ENCODE measurements at regions not wholly inside any gene's neighbourhood (a gene's known extent, or its start where the extent isn't known, plus 50 kb on each side); places are given as distances from the start of the nearest gene placed in this dataset.

DNA sequence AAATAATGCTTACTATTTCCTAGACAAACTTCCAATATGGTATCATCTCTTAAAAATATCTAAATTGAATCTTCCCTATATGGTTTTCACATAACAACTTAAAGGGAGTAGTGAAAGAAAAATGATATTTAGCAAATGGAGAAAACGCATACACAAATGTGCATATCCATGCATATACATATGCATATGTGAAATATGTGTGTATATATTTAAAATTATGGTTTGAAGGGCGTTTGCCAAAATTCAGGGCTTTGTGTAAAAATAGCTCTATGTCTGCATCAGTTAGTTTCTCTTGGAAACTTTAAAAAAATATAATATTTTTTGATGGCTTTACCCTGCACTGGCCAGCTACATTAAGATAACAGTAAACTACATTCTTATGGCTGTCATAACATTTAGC, 986.7 kb downstream of the BCL11A start:
- TF ChIP-seq, protein P1, sequence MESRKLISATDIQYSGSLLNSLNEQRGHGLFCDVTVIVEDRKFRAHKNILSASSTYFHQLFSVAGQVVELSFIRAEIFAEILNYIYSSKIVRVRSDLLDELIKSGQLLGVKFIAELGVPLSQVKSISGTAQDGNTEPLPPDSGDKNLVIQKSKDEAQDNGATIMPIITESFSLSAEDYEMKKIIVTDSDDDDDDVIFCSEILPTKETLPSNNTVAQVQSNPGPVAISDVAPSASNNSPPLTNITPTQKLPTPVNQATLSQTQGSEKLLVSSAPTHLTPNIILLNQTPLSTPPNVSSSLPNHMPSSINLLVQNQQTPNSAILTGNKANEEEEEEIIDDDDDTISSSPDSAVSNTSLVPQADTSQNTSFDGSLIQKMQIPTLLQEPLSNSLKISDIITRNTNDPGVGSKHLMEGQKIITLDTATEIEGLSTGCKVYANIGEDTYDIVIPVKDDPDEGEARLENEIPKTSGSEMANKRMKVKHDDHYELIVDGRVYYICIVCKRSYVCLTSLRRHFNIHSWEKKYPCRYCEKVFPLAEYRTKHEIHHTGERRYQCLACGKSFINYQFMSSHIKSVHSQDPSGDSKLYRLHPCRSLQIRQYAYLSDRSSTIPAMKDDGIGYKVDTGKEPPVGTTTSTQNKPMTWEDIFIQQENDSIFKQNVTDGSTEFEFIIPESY (IDR thresholded peaks at IDR 0.05), result no peak
- TF ChIP-seq NRF1 (conservative IDR thresholded peaks at IDR 0.05; ENCODE audit: low read depth, low read length) (no peak), HCFC1 (IDR thresholded peaks at IDR 0.05; ENCODE audit: low read length) (no peak), STAT3 (IDR thresholded peaks at IDR 0.05; ENCODE audit: low read depth, low read length) (no peak), RB1 (IDR thresholded peaks at IDR 0.05; ENCODE audit: borderline replicate concordance) (no peak), TAF1 (IDR thresholded peaks at IDR 0.05; ENCODE audit: borderline replicate concordance, low read depth, low read length) (no peak), MEF2A (IDR thresholded peaks at IDR 0.05; ENCODE audit: insufficient read depth, low read depth, low read length) (no peak), JUND (IDR thresholded peaks at IDR 0.05; ENCODE audit: low read depth, low read length) (no peak), ZNF207 (IDR thresholded peaks at IDR 0.05; ENCODE audit: borderline replicate concordance) (no peak), ZSCAN29 (IDR thresholded peaks at IDR 0.05) (no peak)
- TF ChIP-seq, protein P2, sequence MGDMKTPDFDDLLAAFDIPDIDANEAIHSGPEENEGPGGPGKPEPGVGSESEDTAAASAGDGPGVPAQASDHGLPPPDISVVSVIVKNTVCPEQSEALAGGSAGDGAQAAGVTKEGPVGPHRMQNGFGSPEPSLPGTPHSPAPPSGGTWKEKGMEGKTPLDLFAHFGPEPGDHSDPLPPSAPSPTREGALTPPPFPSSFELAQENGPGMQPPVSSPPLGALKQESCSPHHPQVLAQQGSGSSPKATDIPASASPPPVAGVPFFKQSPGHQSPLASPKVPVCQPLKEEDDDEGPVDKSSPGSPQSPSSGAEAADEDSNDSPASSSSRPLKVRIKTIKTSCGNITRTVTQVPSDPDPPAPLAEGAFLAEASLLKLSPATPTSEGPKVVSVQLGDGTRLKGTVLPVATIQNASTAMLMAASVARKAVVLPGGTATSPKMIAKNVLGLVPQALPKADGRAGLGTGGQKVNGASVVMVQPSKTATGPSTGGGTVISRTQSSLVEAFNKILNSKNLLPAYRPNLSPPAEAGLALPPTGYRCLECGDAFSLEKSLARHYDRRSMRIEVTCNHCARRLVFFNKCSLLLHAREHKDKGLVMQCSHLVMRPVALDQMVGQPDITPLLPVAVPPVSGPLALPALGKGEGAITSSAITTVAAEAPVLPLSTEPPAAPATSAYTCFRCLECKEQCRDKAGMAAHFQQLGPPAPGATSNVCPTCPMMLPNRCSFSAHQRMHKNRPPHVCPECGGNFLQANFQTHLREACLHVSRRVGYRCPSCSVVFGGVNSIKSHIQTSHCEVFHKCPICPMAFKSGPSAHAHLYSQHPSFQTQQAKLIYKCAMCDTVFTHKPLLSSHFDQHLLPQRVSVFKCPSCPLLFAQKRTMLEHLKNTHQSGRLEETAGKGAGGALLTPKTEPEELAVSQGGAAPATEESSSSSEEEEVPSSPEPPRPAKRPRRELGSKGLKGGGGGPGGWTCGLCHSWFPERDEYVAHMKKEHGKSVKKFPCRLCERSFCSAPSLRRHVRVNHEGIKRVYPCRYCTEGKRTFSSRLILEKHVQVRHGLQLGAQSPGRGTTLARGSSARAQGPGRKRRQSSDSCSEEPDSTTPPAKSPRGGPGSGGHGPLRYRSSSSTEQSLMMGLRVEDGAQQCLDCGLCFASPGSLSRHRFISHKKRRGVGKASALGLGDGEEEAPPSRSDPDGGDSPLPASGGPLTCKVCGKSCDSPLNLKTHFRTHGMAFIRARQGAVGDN (IDR thresholded peaks at IDR 0.05), result no peak
- intact Hi-C loops (cut with micrococcal nuclease; ENCODE audit: unreplicated experiment), result loop anchor here (10.0 kb wide), 1 partner anchor 262 kb away; no protein-coding TSS in a partner anchor
- Histone ChIP-seq H3K4me3 (no peak overlapping the region), H3K4me2 (ENCODE audit: control insufficient read depth, insufficient read depth) (no peak overlapping the region), H3K9ac (ENCODE audit: control insufficient read depth, insufficient read depth, low read length) (no peak overlapping the region), H3K9me3 (replicated peaks; ENCODE audit: control insufficient read depth, insufficient read depth, low read length) (no peaks in the 10 kb centered on the region), H3K4me1 (ENCODE audit: control insufficient read depth, insufficient read depth, low read length) (no peaks in the 10 kb centered on the region), H3K27me3 (replicated peaks in 1 of 2; ENCODE audit: control insufficient read depth in 2 of 2, insufficient read depth in 2 of 2, low read length in 1 of 2) (no peaks in the 10 kb centered on the region), H3K27ac (ENCODE audit: control insufficient read depth, insufficient read depth) (no peak overlapping the region), H3K79me2 (ENCODE audit: control insufficient read depth, insufficient read depth, low read length) (no peaks in the 10 kb centered on the region), H3K36me3 (ENCODE audit: control insufficient read depth in 2 of 2, insufficient read depth in 2 of 2, low read length in 1 of 2) (no peaks in the 10 kb centered on the region), H2AFZ (ENCODE audit: control insufficient read depth, low read depth, low read length) (no peak overlapping the region), H4K20me1 (ENCODE audit: control insufficient read depth, insufficient read depth) (no peaks in the 10 kb centered on the region)
- ChIA-PET SMC1A (ENCODE audit: uncharacterized antibody, unreplicated experiment) (no interaction called here), POLR2A (no interaction called here), CTCF (no interaction called here), RAD21 (ENCODE audit: unreplicated experiment) (no interaction called here)
- BruUV-seq (replicated peaks), result no TSS peak
- FAIRE-seq (no peak), DNase-seq (ENCODE audit: low read depth, low spot score) (no peak), ATAC-seq (no peak)
- in situ Hi-C loops (cut with MboI), result no loop called here
- 18% methylated on average over 2 of the region's 2 CpGs for WGBS (ENCODE audit: insufficient coverage, insufficient replicate concordance, low lambda C conversion rate, missing lambda C conversion rate)

Data from GM12878 (cell line).